Endothelial cell (in vitro differentiated cells): ENCODE measurements at regions not wholly inside any gene's neighbourhood (a gene's known extent, or its start where the extent isn't known, plus 50 kb on each side); places are given as distances from the start of the nearest gene placed in this dataset.

Experiments
- DNase-seq: peaks from one replicate; pipeline ENCODE4 v3.0.0; 2021; ENCODE audit warnings: low spot score
- H3K27ac Mint-ChIP-seq: one replicate; pipeline ENCODE4 v1.8.0; 2021; ENCODE audit warnings: mixed read lengths, inconsistent platforms; ENCODE audit not compliant: unreplicated experiment
- H3K27me3 Mint-ChIP-seq: one replicate; pipeline ENCODE4 v1.8.0; 2021; ENCODE audit warnings: mild to moderate bottlenecking, moderate library complexity, mixed read lengths, inconsistent platforms; ENCODE audit not compliant: unreplicated experiment
- H3K36me3 Mint-ChIP-seq: one replicate; pipeline ENCODE4 v1.8.0; 2021; ENCODE audit warnings: mild to moderate bottlenecking, low read depth, mixed read lengths, inconsistent platforms; ENCODE audit not compliant: unreplicated experiment
- H3K4me1 Mint-ChIP-seq: one replicate; pipeline ENCODE4 v1.8.0; 2021; ENCODE audit warnings: mild to moderate bottlenecking, mixed read lengths, inconsistent platforms; ENCODE audit not compliant: unreplicated experiment
- H3K4me3 Mint-ChIP-seq: one replicate; pipeline ENCODE4 v1.8.0; 2021; ENCODE audit warnings: mild to moderate bottlenecking, mixed read lengths, inconsistent platforms; ENCODE audit not compliant: unreplicated experiment
- H3K9me3 Mint-ChIP-seq: one replicate; pipeline ENCODE4 v1.8.0; 2021; ENCODE audit warnings: mixed read lengths, inconsistent platforms; ENCODE audit not compliant: unreplicated experiment
- TF ChIP-seq, protein P1 (sequence below): fragments of 200-600 bp; sonication (generic); IDR thresholded peaks from one replicate; pipeline ENCODE4 v1.5.0; 2021; ENCODE audit warnings: antibody characterized with exemption; ENCODE audit not compliant: unreplicated experiment

DNA sequence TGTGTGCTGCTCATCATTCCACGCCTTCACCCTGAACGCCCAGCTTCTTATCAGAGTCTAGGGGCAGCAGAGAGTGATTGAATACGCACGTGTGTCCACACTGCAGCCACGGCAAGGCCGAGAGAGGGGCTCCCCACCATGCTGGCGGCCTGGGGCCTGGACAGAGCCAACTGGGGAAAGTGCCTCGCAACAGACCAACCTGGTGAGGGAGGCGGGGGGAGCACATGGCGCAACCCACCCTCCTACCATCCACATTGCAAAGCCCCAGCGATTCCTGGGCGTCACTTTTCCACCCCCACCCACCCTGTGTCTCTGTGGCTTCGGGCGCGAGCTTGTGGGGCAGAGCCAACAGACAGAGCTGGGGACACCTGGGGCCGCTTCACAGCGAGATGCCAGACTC is 66.4 kb upstream of the DUSP22 start:
- no peaks in the 10 kb centered on the region for H3K27me3 Mint-ChIP-seq
- peaks cover 11% of the 10 kb centered on the region for H3K4me1 Mint-ChIP-seq
- DNase-seq, result no peak
- no peak overlapping the region for H3K27ac Mint-ChIP-seq
- TF ChIP-seq, protein P1, sequence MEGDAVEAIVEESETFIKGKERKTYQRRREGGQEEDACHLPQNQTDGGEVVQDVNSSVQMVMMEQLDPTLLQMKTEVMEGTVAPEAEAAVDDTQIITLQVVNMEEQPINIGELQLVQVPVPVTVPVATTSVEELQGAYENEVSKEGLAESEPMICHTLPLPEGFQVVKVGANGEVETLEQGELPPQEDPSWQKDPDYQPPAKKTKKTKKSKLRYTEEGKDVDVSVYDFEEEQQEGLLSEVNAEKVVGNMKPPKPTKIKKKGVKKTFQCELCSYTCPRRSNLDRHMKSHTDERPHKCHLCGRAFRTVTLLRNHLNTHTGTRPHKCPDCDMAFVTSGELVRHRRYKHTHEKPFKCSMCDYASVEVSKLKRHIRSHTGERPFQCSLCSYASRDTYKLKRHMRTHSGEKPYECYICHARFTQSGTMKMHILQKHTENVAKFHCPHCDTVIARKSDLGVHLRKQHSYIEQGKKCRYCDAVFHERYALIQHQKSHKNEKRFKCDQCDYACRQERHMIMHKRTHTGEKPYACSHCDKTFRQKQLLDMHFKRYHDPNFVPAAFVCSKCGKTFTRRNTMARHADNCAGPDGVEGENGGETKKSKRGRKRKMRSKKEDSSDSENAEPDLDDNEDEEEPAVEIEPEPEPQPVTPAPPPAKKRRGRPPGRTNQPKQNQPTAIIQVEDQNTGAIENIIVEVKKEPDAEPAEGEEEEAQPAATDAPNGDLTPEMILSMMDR, result no peak
- no peak overlapping the region for H3K4me3 Mint-ChIP-seq
- H3K9me3 Mint-ChIP-seq, result no peaks in the 10 kb centered on the region
- H3K36me3 Mint-ChIP-seq, result no peaks in the 10 kb centered on the region

DNA sequence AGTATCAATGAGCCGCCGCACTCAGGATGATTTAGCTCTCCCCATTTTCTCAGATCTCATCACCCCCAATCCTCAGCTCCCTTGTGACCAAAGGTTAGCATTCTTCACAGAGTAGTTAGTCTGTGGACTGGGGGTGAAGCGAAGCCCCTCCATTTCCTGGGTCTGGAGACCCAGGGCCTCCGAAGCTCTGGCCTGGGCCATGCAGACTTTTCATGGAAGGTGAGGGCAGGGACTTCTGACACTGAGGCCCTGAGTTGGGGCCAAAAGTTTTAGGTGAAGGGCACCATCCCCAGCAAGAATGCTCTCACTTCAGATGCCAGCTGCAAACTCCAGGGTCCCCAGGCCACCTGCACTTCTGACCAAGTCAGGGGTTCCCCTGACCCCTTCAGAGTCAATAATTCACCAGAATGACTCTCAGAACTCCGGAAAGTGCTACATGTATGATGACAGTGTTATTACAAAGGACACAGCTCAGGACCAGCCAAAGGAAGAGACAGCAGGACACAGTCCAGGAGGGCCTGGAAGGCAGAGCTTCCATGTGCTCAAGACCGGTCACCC is 65.7 kb upstream of the DUSP22 start:
- Mint-ChIP-seq H3K36me3 (no peaks in the 10 kb centered on the region), H3K4me1 (peaks cover 11% of the 10 kb centered on the region), H3K9me3 (no peaks in the 10 kb centered on the region), H3K27ac (no peak overlapping the region), H3K4me3 (no peak overlapping the region), H3K27me3 (no peaks in the 10 kb centered on the region)
- TF ChIP-seq, protein P1, result no peak
- DNase-seq, result no peak

DNA sequence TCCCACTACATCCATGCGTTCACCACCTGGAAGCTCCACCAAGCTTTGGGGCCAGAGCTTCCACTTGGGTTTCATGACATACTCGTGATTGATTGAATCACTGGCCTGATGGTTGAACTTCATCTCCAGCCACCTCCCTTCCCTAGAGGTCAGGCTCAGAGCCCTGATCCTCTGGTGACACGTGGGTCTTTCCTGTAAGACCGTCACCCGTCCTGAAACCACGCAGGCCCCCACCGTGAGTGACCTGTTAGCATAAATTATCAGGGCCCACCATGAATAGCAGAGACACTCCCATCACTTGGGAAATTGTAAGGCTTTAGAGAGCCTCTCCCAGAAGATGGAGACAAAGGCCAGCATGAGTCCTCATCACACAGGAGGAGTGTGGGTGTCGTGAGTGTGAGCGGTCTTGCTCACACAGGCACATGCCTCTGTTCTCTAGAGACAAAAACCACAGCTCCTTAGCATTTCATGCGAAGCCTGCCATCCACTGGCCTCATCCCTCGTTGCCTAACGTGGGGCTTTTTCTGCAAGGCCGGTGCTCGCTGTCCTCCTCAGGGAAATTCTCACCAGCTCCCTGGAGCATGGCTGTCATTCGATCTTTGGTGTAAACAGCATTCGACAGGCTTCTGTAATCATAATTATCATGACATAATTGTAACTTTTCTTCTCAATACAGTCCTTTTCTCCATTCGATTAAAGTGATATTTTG is 65.1 kb upstream of the DUSP22 start:
- DNase-seq, result no peak
- Mint-ChIP-seq H3K4me1 (peaks cover 11% of the 10 kb centered on the region), H3K9me3 (no peaks in the 10 kb centered on the region), H3K27ac (no peak overlapping the region), H3K27me3 (no peaks in the 10 kb centered on the region), H3K4me3 (no peak overlapping the region), H3K36me3 (no peaks in the 10 kb centered on the region)
- TF ChIP-seq, protein P1, result no peak

DNA sequence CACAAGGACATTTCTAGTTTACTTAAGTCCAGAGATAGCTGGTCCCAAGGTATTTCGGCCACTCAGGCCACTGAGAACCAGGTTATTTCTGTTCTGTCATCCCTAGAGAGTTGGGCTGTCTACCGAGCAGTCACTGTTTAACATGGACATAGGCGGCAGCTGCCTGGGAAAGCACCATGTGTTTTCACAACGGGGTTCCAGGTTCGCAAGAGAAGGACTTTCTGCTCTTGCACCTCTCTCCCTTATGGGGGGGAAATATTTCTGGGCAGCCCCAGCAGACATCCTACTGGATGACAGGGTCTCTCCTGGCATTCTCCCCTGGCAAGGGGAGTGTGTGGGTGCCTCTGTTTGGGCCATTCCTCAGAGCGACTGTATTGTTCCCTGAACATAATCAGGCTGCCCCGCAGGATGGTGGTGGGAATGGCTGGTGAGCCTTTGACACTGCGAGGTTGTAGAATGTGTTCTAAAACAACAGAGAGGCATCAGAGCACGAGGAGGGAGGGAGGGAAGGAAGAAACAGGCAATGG is 64.4 kb upstream of the DUSP22 start:
- no peak for DNase-seq
- Mint-ChIP-seq H3K36me3 (no peaks in the 10 kb centered on the region), H3K4me1 (peaks cover 11% of the 10 kb centered on the region), H3K27me3 (no peaks in the 10 kb centered on the region), H3K4me3 (no peak overlapping the region), H3K9me3 (no peaks in the 10 kb centered on the region), H3K27ac (no peak overlapping the region)
- TF ChIP-seq, protein P1, result no peak
